ENCODE measurements at regions not wholly inside any gene's neighbourhood (a gene's known extent, or its start where the extent isn't known, plus 50 kb on each side); places are given as distances from the start of the nearest gene placed in this dataset.

GRCh38 chr10:121051171-121051570 is 200.0 kb downstream of the WDR11 start:
- intact Hi-C loops (cut with micrococcal nuclease): no loop called here
- no peak for TF ChIP-seq CTCF (IDR thresholded peaks at IDR 0.05)
- no peaks in the 10 kb centered on the region for H3K9me3 Mint-ChIP-seq

DNA sequence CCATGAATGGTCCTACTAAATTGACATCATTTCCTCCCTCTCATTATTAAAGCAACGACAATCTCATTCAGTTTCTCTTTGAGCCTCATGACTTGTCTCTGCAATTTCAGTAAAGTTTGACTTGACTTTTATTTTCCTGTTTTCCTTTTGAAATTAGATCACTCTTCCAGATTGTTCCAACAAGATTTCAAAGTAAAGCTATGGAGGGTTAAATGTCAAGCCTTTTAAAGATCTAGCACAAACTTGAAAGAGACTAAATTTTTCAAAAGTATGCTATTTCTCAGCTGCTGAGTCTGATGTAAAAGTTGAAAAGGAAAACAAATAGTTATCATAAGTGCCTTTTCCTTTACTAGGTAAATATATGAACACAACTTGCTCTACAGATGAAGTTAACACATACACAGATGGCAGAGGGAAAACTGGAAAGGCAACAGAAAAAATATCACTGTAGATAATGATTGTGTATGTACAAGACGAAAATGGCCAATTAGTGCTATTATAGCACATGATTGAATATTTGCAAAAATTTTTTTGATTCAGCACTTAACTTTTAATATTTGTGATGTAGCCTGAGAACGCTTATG is 200.6 kb downstream of the WDR11 start:
- POLR2A ChIA-PET: no interaction called here

More at GRCh38 chr10:121051171-121051570, 200.0 kb downstream of the WDR11 start:
- DNase-seq: no peak
- H3K27me3 Mint-ChIP-seq: no peaks in the 10 kb centered on the region
- no peak for ATAC-seq (ENCODE audit: low read depth)
- ChIA-PET CTCF (no interaction called here), POLR2A (no interaction called here)
- H3K4me1 Mint-ChIP-seq: no peaks in the 10 kb centered on the region
- H3K4me3 Mint-ChIP-seq: no peak overlapping the region
- H3K27ac Mint-ChIP-seq: no peak overlapping the region
- H3K36me3 Mint-ChIP-seq (ENCODE audit: low read depth): no peaks in the 10 kb centered on the region

GRCh38 chr10:121053151-121053550 is 202.0 kb downstream of the WDR11 start:
- no peaks in the 10 kb centered on the region for H3K27me3 Mint-ChIP-seq
- ATAC-seq (ENCODE audit: low read depth) (no peak), DNase-seq (no peak)
- no peaks in the 10 kb centered on the region for H3K36me3 Mint-ChIP-seq (ENCODE audit: low read depth)
- CTCF ChIA-PET: no interaction called here
- no peak for TF ChIP-seq CTCF (IDR thresholded peaks at IDR 0.05)
- intact Hi-C loops (cut with micrococcal nuclease): no loop called here
- peaks cover 3% of the 10 kb centered on the region for H3K9me3 Mint-ChIP-seq
- H3K27ac Mint-ChIP-seq: no peak overlapping the region
- H3K4me1 Mint-ChIP-seq: no peaks in the 10 kb centered on the region
- no peak overlapping the region for H3K4me3 Mint-ChIP-seq
- POLR2A ChIA-PET: no interaction called here

More for the DNA sequence above, 200.6 kb downstream of the WDR11 start:
- CTCF ChIA-PET: no interaction called here
- Mint-ChIP-seq H3K27ac (no peak overlapping the region), H3K4me3 (no peak overlapping the region), H3K4me1 (no peaks in the 10 kb centered on the region), H3K36me3 (ENCODE audit: low read depth) (no peaks in the 10 kb centered on the region), H3K27me3 (no peaks in the 10 kb centered on the region), H3K9me3 (peaks cover 3% of the 10 kb centered on the region)
- no peak for DNase-seq
- no peak for TF ChIP-seq CTCF (IDR thresholded peaks at IDR 0.05)
- intact Hi-C loops (cut with micrococcal nuclease): no loop called here
- ATAC-seq (ENCODE audit: low read depth): no peak

DNA sequence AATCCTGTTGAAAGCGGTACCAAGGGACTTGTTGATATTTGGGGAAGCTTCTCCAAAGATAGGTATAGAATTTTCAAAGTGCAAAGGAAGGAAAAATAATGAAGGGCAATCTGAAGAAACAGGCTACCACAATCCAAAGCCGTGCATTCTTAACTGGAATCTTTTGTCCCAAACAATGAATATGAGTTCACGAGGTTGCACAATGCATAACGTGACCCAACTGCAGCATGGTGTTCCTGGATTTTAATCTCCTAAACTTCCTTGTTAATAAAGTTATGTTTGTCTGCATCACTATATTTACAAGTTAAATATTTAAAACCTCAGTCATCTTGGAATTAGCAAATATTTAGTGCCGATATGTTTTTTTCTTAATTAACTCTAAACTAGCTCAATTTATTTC is 203.7 kb downstream of the WDR11 start:
- Mint-ChIP-seq H3K9me3 (peaks cover 3% of the 10 kb centered on the region), H3K27ac (no peak overlapping the region), H3K36me3 (ENCODE audit: low read depth) (no peaks in the 10 kb centered on the region), H3K4me1 (no peaks in the 10 kb centered on the region), H3K27me3 (peaks cover 5% of the 10 kb centered on the region), H3K4me3 (no peak overlapping the region)
- POLR2A ChIA-PET: no interaction called here
- intact Hi-C loops (cut with micrococcal nuclease): no loop called here
- no peak for TF ChIP-seq CTCF (IDR thresholded peaks at IDR 0.05)
- CTCF ChIA-PET: no interaction called here
- no peak for DNase-seq
- no peak for ATAC-seq (ENCODE audit: low read depth)

DNA sequence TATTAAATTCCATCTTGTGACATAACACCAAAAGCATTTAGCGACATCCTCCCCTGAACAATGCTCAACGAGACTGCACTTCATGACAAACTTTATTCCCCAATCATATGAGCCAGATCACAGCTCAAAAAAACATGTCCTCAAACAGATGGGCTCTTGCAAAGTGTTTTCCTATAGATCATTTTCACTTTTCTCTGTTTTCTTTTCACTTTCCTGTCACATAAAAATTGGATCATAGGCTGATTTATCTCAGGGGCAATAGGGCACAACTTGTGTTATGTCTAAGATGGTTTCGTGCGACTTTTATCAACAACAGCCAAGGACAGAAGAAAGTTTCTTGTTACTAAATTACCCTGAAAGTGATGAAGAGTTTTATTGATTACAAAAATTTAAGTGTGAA is 206.1 kb downstream of the WDR11 start:
- Mint-ChIP-seq H3K4me3 (no peak overlapping the region), H3K4me1 (no peaks in the 10 kb centered on the region), H3K9me3 (peaks cover 3% of the 10 kb centered on the region), H3K27me3 (peaks cover 5% of the 10 kb centered on the region), H3K36me3 (ENCODE audit: low read depth) (no peaks in the 10 kb centered on the region), H3K27ac (no peak overlapping the region)
- DNase-seq: no peak
- intact Hi-C loops (cut with micrococcal nuclease): no loop called here
- no peak for ATAC-seq (ENCODE audit: low read depth)
- POLR2A ChIA-PET: no interaction called here
- CTCF ChIA-PET: no interaction called here
- TF ChIP-seq CTCF (IDR thresholded peaks at IDR 0.05): no peak
